GM23338 (cell line): ENCODE measurements at regions not wholly inside any gene's neighbourhood (a gene's known extent, or its start where the extent isn't known, plus 50 kb on each side); places are given as distances from the start of the nearest gene placed in this dataset.

Experiments used
- ATAC-seq: fragments of 200-7000 bp; cut with Tn5 transposase; 3 replicates; pipeline ENCODE4 v1.9.1; 2020
- DNase-seq: peaks from one replicate; pipeline ENCODE4 v3.0.0-alpha.2; 2015; ENCODE audit warnings: low spot score
- H2AFZ ChIP-seq: fragments of 200-600 bp; sonication (generic); 2 replicates; pipeline ENCODE4 v1.8.0; 2016; ENCODE audit warnings: antibody characterized with exemption, mild to moderate bottlenecking, moderate library complexity
- H3F3A ChIP-seq: fragments of 200-600 bp; sonication (generic); replicated peaks from 2 replicates; pipeline ENCODE4 v1.8.0; 2017; ENCODE audit warnings: antibody characterized with exemption, mixed run types, low read depth
- H3K27ac ChIP-seq: fragments of 200-600 bp; sonication (generic); 2 replicates; pipeline ENCODE4 v1.6.1; 2016; ENCODE audit warnings: low read depth
- H3K27me3 ChIP-seq: fragments of 200-600 bp; sonication (generic); 2 replicates; pipeline ENCODE4 v1.8.0; 2016; ENCODE audit warnings: mild to moderate bottlenecking, mixed run types, moderate library complexity; ENCODE audit not compliant: insufficient read depth
- H3K36me3 ChIP-seq: fragments of 200-600 bp; sonication (generic); 2 replicates; pipeline ENCODE4 v1.8.0; 2016; ENCODE audit warnings: mild to moderate bottlenecking; ENCODE audit not compliant: insufficient read depth
- H3K4me1 ChIP-seq: fragments of 200-600 bp; sonication (generic); 2 replicates; pipeline ENCODE4 v1.8.0; 2016; ENCODE audit warnings: mild to moderate bottlenecking, moderate library complexity; ENCODE audit not compliant: insufficient read depth
- H3K4me2 ChIP-seq: fragments of 200-600 bp; sonication (generic); 2 replicates; pipeline ENCODE4 v1.7.1; 2017; ENCODE audit warnings: mixed run types
- H3K4me3 ChIP-seq: fragments of 200-600 bp; sonication (generic); 2 replicates; pipeline ENCODE4 v1.6.1; 2016; ENCODE audit warnings: mixed run types
- H3K79me2 ChIP-seq: fragments of 200-600 bp; sonication (generic); replicated peaks from 2 replicates; pipeline ENCODE4 v1.8.0; 2017; ENCODE audit warnings: mild to moderate bottlenecking; ENCODE audit not compliant: insufficient read depth
- H3K9me2 ChIP-seq: fragments of 200-600 bp; sonication (generic); 2 replicates; pipeline ENCODE4 v1.8.0; 2017; ENCODE audit not compliant: insufficient read depth
- H4K20me1 ChIP-seq: fragments of 200-600 bp; sonication (generic); replicated peaks from 2 replicates; pipeline ENCODE4 v1.8.0; 2017; ENCODE audit warnings: mild to moderate bottlenecking; ENCODE audit not compliant: insufficient read depth
- H3K27ac Mint-ChIP-seq: 2 replicates; pipeline ENCODE4 v1.8.0; 2020; ENCODE audit warnings: inconsistent platforms, mild to moderate bottlenecking, moderate library complexity, mixed read lengths
- H3K27me3 Mint-ChIP-seq: 3 replicates; pipeline ENCODE4 v1.8.0; 2022; ENCODE audit warnings: low read depth, mild to moderate bottlenecking, moderate library complexity, mixed read lengths, inconsistent platforms; ENCODE audit not compliant: insufficient read depth, poor library complexity
- H3K36me3 Mint-ChIP-seq: 3 replicates; pipeline ENCODE4 v1.8.0; 2021; ENCODE audit warnings: low read depth, mild to moderate bottlenecking, inconsistent platforms, moderate library complexity, mixed read lengths
- H3K4me1 Mint-ChIP-seq: 3 replicates; pipeline ENCODE4 v1.8.0; 2020; ENCODE audit warnings: mild to moderate bottlenecking, inconsistent platforms, mixed read lengths
- H3K4me3 Mint-ChIP-seq: 3 replicates; pipeline ENCODE4 v1.8.0; 2021; ENCODE audit warnings: moderate library complexity, mild to moderate bottlenecking, inconsistent platforms, mixed read lengths
- H3K9me3 Mint-ChIP-seq: 3 replicates; pipeline ENCODE4 v1.8.0; 2020; ENCODE audit warnings: moderate library complexity, mild to moderate bottlenecking, inconsistent platforms, mixed read lengths
- CREB1 ChIP-seq: fragments of 250-450 bp; sonication (Bioruptor Pico); IDR thresholded peaks from 2 replicates; pipeline ENCODE4 v1.5.0; 2020; ENCODE audit warnings: low read depth, mild to moderate bottlenecking, moderate library complexity
- CTCF ChIP-seq, 2 experiments: fragments of 200-600 bp in 1 of 2; sonication (generic) in 1 of 2; conservative IDR thresholded peaks; 2 replicates each; pipeline versions ENCODE4 v1.5.1 to v1.6.1; 2016 to 2017; ENCODE audit warnings: antibody characterized with exemption in 2 of 2, low read depth in 2 of 2, mild to moderate bottlenecking in 2 of 2, moderate library complexity in 1 of 2
- ETS1 ChIP-seq: IDR thresholded peaks from 2 replicates; pipeline ENCODE4 v1.6.1; 2016; ENCODE audit warnings: antibody characterized with exemption
- EZH2 ChIP-seq: fragments of 200-600 bp; sonication (generic); IDR thresholded peaks from one replicate; pipeline ENCODE4 v1.8.0; 2017; ENCODE audit warnings: antibody characterized with exemption, mild to moderate bottlenecking, low read depth; ENCODE audit not compliant: unreplicated experiment
- EZH2phosphoT487 ChIP-seq: fragments of 200-600 bp; sonication (generic); IDR thresholded peaks from one replicate; pipeline ENCODE4 v1.8.1; 2018; ENCODE audit warnings: antibody characterized with exemption; ENCODE audit not compliant: unreplicated experiment
- JUNB ChIP-seq: IDR thresholded peaks from one replicate; pipeline ENCODE4 v1.6.1; 2016; ENCODE audit warnings: antibody characterized with exemption; ENCODE audit not compliant: unreplicated experiment
- NANOG ChIP-seq: IDR thresholded peaks from 2 replicates; pipeline ENCODE4 v1.6.1; 2016; ENCODE audit warnings: antibody characterized with exemption, borderline replicate concordance
- POLR2AphosphoS5 ChIP-seq: IDR thresholded peaks from 2 replicates; pipeline ENCODE4 v1.6.1; 2016; ENCODE audit warnings: antibody characterized with exemption, low read depth
- REST ChIP-seq: IDR thresholded peaks from one replicate; pipeline ENCODE4 v1.6.1; 2018; ENCODE audit warnings: antibody characterized with exemption; ENCODE audit not compliant: unreplicated experiment
- STAT1 ChIP-seq: IDR thresholded peaks from one replicate; pipeline ENCODE4 v1.6.1; 2016; ENCODE audit warnings: antibody characterized with exemption; ENCODE audit not compliant: unreplicated experiment
- ZNF114 ChIP-seq: fragments of 250-450 bp; sonication (Bioruptor Pico); IDR thresholded peaks from 2 replicates; pipeline ENCODE4 v1.5.0; 2020; ENCODE audit warnings: mild to moderate bottlenecking, moderate library complexity
- ZNF331 ChIP-seq: fragments of 250-450 bp; sonication (Bioruptor Pico); IDR thresholded peaks from 2 replicates; pipeline ENCODE4 v1.5.0; 2020; ENCODE audit warnings: low read depth, mild to moderate bottlenecking, moderate library complexity
- ZNF462 ChIP-seq: fragments of 250-450 bp; sonication (Bioruptor Pico); IDR thresholded peaks from 2 replicates; pipeline ENCODE4 v1.5.0; 2020; ENCODE audit warnings: mild to moderate bottlenecking, moderate library complexity

GRCh38 chr2:236687296-236687965 lies 117.8 kb downstream of the ACKR3 start:
- DNase-seq (no peak), ATAC-seq (no peak)
- Mint-ChIP-seq H3K27ac (no peak overlapping the region), H3K9me3 (no peaks in the 10 kb centered on the region), H3K36me3 (no peaks in the 10 kb centered on the region), H3K4me3 (no peak overlapping the region), H3K27me3 (peaks cover 8% of the 10 kb centered on the region), H3K4me1 (peaks cover 33% of the 10 kb centered on the region)
- Histone ChIP-seq H2AFZ (no peak overlapping the region), H4K20me1 (no peaks in the 10 kb centered on the region), H3K79me2 (no peaks in the 10 kb centered on the region), H3K36me3 (no peaks in the 10 kb centered on the region), H3K27ac (no peak overlapping the region), H3K9me2 (no peaks in the 10 kb centered on the region), H3K4me3 (no peak overlapping the region), H3K4me2 (no peak overlapping the region), H3K4me1 (peaks cover 8% of the 10 kb centered on the region; the same call in 1 of the 2 replicates), H3F3A (no peaks in the 10 kb centered on the region), H3K27me3 (no peaks in the 10 kb centered on the region)
- TF ChIP-seq ZNF331 (CRISPR knock-in tag) (no peak), JUNB (no peak), POLR2AphosphoS5 (no peak), REST (no peak), EZH2phosphoT487 (no peak), ETS1 (no peak), CREB1 (CRISPR knock-in tag) (no peak), STAT1 (no peak), NANOG (no peak), ZNF462 (CRISPR knock-in tag) (no peak), CTCF (conservative IDR thresholded peaks at IDR 0.05; ENCODE audit: low read depth in 2 of 2) (no peak), EZH2 (no peak), ZNF114 (CRISPR knock-in tag) (no peak)
